HEK293 (cell line): ENCODE measurements at regions not wholly inside any gene's neighbourhood (a gene's known extent, or its start where the extent isn't known, plus 50 kb on each side); places are given as distances from the start of the nearest gene placed in this dataset.

Source experiments
- CTCF ChIP-seq: fragments of 450-650 bp; formaldehyde crosslinking; IDR thresholded peaks from 2 replicates; pipeline ENCODE4 v1.5.1; 2016; ENCODE audit warnings: missing biosample characterization, missing genetic modification characterization
- SALL2 ChIP-seq: fragments of 450-650 bp; formaldehyde crosslinking; IDR thresholded peaks from 2 replicates; pipeline ENCODE4 v1.5.0; 2017; ENCODE audit warnings: missing biosample characterization, mild to moderate bottlenecking, missing genetic modification characterization, borderline replicate concordance
- TRIM28 ChIP-seq: IDR thresholded peaks from 2 replicates; pipeline ENCODE4 v1.6.1; 2011; ENCODE audit warnings: low read length, control low read depth, borderline replicate concordance
- TSHZ1 ChIP-seq: fragments of 450-650 bp; formaldehyde crosslinking; IDR thresholded peaks from 2 replicates; pipeline ENCODE4 v1.5.1; 2016; ENCODE audit warnings: missing biosample characterization, missing genetic modification characterization, borderline replicate concordance
- ZBTB10 ChIP-seq: fragments of 450-650 bp; formaldehyde crosslinking; IDR thresholded peaks from 2 replicates; pipeline ENCODE4 v1.5.1; 2016; ENCODE audit warnings: missing biosample characterization, missing genetic modification characterization
- ZFP37 ChIP-seq: fragments of 450-650 bp; formaldehyde crosslinking; IDR thresholded peaks from 2 replicates; pipeline ENCODE4 v1.5.1; 2016; ENCODE audit warnings: missing biosample characterization, missing genetic modification characterization
- ZNF10 ChIP-seq: fragments of 450-650 bp; formaldehyde crosslinking; IDR thresholded peaks from 2 replicates; pipeline ENCODE4 v1.5.1; 2017; ENCODE audit warnings: missing biosample characterization, missing genetic modification characterization
- ZNF133 ChIP-seq: fragments of 450-650 bp; formaldehyde crosslinking; IDR thresholded peaks from 2 replicates; pipeline ENCODE4 v1.5.1; 2016; ENCODE audit warnings: missing biosample characterization, missing genetic modification characterization
- ZNF23 ChIP-seq: fragments of 450-650 bp; formaldehyde crosslinking; IDR thresholded peaks from 2 replicates; pipeline ENCODE4 v1.5.1; 2016; ENCODE audit warnings: missing biosample characterization, missing genetic modification characterization, borderline replicate concordance
- ZNF24 ChIP-seq: fragments of 450-650 bp; formaldehyde crosslinking; IDR thresholded peaks from 2 replicates; pipeline ENCODE4 v1.5.1; 2016; ENCODE audit warnings: missing biosample characterization, missing genetic modification characterization
- ZNF280C ChIP-seq: fragments of 450-650 bp; formaldehyde crosslinking; IDR thresholded peaks from 2 replicates; pipeline ENCODE4 v1.5.1; 2016; ENCODE audit warnings: missing biosample characterization, missing genetic modification characterization
- ZNF510 ChIP-seq: fragments of 450-650 bp; formaldehyde crosslinking; IDR thresholded peaks from 2 replicates; pipeline ENCODE4 v1.5.1; 2018; ENCODE audit warnings: mild to moderate bottlenecking, missing genetic modification characterization, missing biosample characterization; ENCODE audit not compliant: insufficient replicate concordance
- ZNF707 ChIP-seq: fragments of 450-650 bp; formaldehyde crosslinking; IDR thresholded peaks from 2 replicates; pipeline ENCODE4 v1.5.1; 2016; ENCODE audit warnings: missing biosample characterization, missing genetic modification characterization
- ZSCAN18 ChIP-seq: fragments of 450-650 bp; formaldehyde crosslinking; IDR thresholded peaks from 2 replicates; pipeline ENCODE4 v1.5.1; 2016; ENCODE audit warnings: missing biosample characterization, missing genetic modification characterization

- no peak for TF ChIP-seq CTCF (tag by site-specific recombination)
- TF ChIP-seq ZNF23 (tag by site-specific recombination): no peak
- TF ChIP-seq ZNF10 (tag by site-specific recombination): no peak
- TF ChIP-seq TSHZ1 (tag by site-specific recombination): no peak
- no peak for TF ChIP-seq ZNF133 (tag by site-specific recombination)
- no peak for TF ChIP-seq ZBTB10 (tag by site-specific recombination)
- no peak for TF ChIP-seq ZNF280C (tag by site-specific recombination)
- no peak for TF ChIP-seq ZNF707
- no peak for TF ChIP-seq SALL2 (tag by site-specific recombination)
- no peak for TF ChIP-seq ZNF510 (tag by site-specific recombination)
- no peak for TF ChIP-seq ZNF24
- TF ChIP-seq TRIM28: 0 out of 2 replicates have a peak, but pooled peaks have one; percentile 25
- no peak for TF ChIP-seq ZFP37 (tag by site-specific recombination)
- no peak for TF ChIP-seq ZSCAN18
These were observed 216.4 kb downstream of the C6orf118 start for GRCh38 chr6:165092881-165093595.
